HG03159 (cell line): ENCODE measurements at regions not wholly inside any gene's neighbourhood (a gene's known extent, or its start where the extent isn't known, plus 50 kb on each side); places are given as distances from the start of the nearest gene placed in this dataset.
A peak's percentile ranks its signal among the peaks of the same experiment; 100 is the strongest.
"Not testable (repeated sequence)": the region's sequence is repeated elsewhere in the genome, so short reads cannot be mapped to it uniquely, and the experiment has no call there.

ENCODE experiments used
- ATAC-seq: cut with Tn5 transposase; IDR thresholded peaks from one replicate; pipeline ENCODE4 v1.9.1; 2021; ENCODE audit warnings: mild to moderate bottlenecking, moderate library complexity; ENCODE audit not compliant: unreplicated experiment

DNA sequence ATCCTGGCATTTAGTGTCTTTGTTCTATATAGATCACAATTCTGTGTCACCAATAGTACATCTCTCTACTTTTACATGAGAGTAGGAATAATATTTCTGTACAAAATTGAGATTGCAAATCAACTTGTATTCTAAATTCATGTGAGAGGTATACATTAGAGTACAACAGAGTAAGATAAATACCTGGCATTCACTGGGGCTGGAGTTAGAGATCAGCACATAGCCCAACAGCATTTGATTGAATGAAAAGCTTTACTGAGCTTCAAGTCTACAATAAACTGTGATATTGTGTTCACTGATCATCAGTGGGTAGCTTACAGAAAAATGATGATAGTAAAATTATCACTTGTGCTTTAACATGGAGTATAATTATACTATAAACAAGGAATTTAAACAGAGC is 1114.7 kb downstream of the REEP3 start:
- no peak for ATAC-seq

DNA sequence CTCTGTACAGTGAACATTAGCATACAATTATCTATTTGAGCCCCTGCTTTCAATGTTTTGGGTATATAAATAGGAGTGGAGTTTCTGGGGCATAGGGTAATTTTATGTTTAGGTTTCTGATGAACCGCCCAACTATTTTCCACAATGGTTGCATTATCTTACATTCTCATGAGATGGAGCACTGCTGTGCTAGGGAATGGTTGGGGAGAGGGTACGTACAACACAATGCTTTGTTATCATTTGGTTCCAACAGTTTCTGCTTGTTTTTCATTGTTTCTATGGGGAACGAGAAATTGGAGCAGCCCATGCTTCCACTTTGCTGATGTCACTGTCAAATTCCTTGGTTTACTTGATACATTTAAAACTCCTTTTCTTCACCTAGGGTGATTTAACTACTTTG is 1115.3 kb downstream of the REEP3 start:
- no peak for ATAC-seq

DNA sequence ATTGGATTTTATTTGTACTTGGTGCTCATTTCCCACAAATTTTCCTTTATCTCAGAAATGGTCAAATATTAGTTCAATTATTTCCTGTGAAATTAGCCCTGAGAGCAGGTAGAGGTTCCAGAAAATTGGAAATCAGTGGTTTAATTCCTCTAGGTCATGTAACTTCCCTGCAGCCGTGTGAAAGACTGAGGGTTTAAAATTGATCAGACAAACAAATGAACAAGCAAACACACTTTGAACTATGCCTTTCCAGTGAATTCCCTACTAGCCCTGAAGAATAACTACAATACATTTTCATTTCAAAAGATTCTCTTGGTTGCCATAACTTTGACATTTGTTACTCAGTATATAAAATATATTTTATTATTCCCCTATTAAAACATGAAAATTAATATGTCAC is 1116.7 kb downstream of the REEP3 start:
- ATAC-seq = no peak

DNA sequence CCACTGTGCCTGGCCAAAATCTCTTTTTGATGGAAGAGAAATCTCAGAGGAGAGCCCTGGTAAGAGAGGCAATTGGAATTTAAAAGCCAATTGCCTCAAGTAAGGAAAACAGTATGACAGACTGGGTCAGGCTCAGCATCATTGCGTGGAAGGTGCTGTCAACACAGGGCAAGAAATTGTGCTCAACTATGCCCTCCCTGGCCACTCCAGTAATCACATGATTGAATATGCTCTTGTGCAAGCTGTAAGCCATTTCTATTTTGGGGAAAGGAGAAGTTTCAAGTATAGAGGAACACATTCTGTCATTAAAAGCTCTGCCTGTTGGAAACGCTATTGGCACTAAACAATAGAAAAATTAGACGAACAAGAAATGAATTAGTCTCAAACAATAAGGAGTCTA is 1127.7 kb downstream of the REEP3 start:
- ATAC-seq = no peak

DNA sequence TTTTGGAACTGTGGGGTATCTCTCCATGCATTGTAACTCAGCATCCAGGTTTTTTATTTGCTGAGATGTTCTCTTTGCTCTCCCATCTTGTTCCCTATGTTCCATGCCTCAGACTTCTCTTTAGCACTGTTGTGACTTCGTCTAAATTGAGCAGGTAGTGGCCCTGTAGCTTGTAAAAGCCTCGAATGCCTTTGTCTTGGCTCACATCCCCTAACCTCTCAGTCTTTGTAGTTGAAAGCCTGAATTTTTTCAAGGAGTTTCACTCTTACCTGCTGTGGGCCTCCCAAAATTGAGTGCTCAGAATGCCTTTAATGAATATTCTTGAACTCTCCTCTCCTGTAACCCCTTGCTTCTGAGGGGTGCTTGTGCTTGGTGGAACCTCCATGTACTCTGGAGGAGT is 1137.3 kb downstream of the REEP3 start:
- ATAC-seq = no peak

DNA sequence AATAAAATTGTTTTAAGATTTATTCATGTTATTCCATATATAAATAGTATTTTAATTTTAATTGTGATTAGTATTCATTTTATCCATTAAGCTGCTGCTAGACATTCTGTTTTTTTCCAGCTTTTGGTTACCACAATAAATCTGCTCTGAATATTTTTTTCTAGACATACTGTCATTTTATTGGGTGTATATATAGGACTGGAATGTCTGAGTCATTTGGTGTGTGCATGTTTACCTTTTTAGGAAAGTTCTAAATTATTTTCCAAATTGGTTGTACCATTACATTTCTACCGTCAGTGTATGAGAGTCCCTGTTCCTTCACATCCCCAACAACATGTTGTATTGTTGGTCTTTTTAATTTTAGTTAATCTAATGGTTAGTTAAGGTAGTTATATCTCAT is 1138.1 kb downstream of the REEP3 start:
- no peak for ATAC-seq

DNA sequence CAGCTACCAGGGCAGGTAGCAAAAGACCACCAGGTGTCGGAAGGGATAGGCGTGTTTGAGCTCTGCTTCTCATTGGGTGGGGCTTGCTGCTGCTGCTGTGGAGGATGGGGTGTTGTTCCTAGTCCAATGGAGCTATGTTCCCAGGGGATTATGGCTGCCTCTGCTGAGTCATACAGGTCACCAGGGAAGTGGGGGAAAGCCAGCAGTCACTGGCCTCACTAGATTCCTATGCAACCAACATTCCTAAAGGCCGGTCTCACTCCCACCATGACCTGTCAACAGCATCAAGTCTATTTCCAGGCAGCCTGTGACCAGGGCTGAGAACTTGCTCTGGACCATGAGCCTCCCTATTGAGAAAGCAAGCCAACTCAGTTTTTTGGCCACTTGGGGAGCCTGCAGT is 1160.8 kb downstream of the REEP3 start:
- no peak for ATAC-seq

DNA sequence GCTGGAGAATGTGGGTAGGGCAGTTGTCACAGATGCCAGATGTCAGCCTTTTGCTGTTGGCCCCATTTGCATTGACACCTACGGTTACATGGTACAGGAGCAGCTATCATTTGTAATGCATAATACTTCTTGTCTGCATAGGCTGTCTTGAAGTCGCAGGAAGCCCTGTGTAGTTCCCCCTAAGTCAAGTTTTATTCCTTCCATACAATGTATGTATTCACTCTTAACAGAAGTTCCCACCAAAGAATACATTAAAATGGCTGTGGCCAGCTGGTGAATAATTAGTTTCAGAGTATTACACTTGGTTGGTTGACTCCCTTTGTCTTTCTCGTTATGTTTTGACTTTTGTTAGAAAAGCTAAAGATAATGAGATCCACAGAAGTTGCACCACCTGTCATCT is 1169.0 kb downstream of the REEP3 start:
- no peak for ATAC-seq

DNA sequence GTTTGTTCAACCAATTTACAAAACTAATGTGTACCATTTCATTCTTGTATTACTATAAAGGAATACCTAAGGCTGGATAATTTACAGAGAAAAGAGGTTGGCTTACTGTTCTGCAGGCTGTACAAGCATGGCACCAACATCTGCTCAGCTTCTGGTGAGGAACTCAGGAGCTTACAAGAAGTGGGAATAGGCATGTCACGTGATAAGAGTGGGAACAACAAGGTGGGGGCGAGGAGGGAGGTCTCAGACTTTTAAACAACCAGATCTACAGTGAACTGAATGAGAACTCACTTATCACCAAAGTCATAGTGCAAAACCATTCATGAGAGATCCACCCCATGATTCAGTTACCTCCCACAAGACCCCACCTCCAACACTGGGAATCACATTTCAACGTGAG is 1178.0 kb downstream of the REEP3 start:
- no peak for ATAC-seq

DNA sequence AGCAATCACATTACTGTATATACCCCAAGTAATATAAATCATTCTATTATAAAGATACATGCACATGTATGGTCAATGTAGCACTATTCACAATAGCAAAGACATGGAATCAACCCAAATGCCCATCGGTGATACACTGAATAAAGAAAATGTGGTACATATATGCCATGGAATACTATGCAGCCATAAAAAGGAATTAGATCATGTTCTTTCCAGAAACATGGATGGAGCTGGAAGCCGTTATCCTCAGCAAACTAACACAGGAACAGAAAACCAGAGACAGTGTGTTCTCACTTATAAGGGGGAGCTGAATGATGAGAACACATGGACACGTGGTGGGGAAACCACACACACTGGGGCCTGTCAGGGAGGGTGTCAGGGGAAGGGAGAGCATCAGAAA is 1180.9 kb downstream of the REEP3 start:
- ATAC-seq = not testable (repeated sequence)

DNA sequence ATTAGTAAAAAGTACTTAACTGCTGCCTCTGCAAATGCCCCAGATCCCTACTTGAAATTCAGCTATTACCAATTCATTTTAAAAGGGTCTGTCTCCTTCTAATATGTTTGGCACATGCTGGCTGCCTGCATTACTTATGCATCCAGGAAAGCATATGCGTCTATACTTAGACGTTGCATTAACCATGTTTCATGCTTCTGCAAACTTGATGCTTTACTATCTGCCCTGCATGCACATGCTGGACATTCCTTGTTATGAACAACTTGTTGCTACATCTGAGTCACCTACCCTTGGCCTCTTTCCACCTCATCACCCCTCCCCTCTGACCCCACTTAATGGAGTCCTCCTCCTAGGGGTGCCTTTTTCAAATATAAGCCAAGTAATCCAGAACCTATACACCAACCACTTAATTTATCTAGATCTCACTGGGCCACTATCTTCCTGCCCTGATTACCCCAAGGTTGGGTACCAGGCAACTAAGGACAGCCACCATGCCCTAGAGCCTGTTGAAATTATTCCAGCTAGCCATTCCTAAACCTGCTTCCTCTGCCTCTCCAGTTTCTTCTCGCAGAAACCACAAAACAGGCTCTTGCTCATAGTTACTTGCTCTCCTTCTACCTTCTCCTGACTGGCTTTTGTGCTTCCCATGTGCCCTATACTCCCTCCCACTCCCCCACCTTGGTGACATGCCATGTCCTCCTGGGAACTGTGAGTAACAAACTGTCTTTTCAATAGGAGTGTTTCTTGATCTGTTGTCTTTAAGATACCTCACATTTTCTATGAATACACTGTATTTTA is 1187.9 kb downstream of the REEP3 start:
- ATAC-seq = no peak

DNA sequence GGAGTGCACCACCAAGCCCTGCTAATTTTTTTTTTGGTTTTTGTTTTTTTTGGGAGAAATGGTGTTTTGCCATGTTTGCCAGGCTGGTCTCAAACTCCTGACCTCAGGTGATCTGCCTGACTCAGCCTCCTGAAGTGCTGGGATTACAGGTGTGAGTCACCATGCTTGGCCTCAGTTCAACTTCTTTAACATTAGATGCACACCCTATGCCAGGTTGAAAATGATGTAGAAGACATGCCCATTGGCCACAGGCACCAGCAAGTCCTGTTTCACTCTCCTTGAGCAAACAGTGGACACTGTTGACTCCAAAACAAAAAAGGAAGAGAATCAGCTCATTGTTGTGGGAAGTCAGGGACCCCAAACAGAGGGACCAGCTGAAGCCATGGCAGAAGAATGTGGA is 1205.3 kb downstream of the REEP3 start:
- ATAC-seq = no peak

DNA sequence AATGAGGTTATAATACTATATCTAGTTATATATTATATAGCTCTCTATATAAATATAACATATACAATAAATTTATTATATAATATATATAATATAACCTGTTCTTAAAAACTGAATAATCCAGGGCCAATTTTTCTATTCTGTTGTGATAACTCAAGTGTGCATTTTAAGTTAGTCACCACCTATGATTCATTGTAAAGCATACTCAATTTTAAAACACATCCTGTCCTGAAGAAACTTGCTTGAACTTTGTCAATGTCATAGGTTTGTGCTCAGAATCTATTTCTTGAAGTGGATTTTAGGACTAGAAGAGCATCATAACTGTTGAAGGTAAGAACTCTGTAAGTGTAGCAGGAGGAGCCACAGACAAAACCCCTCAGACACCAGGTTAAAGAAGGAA is 1209.8 kb downstream of the REEP3 start:
- ATAC-seq = no peak

DNA sequence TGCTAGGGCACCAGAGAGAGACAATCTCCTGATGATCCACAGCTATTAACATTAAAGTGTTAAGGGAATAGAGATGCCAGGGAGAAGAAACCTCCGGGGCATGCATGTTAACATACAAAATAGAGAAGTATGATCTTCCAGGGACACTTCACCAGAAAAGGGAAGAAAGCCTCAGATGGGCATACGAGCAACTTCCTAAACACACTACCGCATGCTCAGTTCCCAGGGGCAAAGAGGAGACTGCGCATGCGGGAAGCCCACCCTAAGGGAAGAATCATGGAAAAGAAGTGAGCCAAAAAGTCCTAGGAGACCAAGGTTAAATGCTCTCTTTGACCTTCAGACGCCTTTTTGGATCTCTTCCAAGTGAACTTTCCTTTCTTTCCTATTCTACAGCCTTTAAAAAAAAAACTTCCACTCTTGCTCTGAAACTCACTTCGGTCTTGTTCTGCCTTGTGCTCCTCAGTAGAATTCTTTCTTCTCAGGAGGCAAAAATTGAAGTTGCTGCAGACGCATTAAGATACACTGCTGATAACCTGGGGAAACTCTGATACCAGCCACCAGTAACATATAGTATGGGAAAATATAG is 1211.3 kb downstream of the REEP3 start:
- no peak for ATAC-seq

DNA sequence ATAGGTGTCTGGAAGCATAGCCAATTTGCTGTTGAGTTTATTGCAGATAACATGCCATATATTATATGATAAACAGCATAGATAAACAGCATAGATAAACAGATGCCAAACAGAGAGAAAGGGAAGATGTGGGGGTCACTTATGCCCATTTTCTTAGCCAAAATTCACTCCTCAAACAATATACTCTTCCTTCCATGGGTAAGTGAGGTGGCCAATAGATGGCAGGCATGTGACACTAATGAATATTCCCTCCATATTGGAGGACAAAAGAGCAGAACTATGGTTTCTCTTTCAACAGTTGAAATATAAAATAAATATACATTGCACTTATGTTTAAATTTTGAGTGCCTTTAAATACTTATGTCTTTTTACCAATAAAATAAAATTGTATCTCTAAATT is 1212.8 kb downstream of the REEP3 start:
- ATAC-seq = peak; percentile 48

DNA sequence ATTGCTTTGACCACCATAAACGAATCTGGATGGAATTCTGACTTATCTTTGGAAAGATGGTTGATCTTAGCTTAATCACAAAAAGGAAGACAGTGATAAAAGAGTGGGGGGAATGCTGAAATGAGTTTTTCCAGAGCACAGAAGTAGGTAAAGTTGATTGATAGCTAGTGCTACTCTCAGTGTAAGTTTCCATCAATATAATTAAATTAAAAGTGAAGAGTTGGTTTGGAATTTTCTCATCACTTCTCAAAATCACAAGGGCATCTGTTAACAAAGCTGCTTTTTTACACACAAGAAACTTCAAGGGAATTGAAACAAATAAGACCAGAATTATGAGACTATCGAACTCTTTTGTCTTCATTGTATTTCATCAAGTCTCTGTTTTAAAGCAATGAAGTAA is 1217.3 kb downstream of the REEP3 start:
- no peak for ATAC-seq

DNA sequence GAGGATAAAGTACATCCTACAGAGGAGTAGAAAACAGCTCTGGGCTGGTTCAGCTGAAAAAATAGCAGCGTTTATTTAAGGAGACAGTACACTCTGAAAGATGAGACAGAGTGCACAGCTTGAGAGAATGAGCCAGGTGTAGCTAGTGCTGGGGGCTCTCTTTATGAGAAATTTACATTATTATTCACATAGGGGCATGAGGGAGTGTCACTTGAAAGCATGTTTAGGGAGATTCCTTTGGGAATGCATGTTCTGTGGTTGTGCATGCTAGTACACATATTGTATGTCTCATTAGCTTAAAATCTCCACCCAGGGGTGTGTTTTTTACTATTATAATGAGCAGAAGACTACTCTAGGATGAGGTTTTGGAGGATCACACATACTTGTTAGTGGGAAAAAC is 1224.4 kb downstream of the REEP3 start:
- ATAC-seq = no peak

DNA sequence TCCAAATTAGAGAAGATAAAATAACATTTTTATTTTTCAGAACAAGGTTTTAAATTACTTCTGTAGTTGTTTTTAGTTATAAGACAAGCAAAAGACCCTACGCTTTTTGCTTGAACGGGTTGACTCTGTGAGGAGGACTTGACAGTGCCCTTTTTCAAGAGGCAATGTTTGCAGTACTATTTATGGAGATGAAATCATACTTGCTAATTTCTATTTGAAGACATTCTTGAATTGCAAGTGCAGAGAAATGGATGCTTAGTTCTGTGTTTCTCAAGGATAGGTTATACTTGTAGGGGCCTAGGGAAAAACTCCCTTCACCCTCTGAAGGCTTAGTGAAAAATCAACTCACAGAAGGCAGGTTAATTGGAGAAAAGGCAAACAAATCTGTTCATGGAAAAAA is 1229.5 kb downstream of the REEP3 start:
- ATAC-seq = no peak

DNA sequence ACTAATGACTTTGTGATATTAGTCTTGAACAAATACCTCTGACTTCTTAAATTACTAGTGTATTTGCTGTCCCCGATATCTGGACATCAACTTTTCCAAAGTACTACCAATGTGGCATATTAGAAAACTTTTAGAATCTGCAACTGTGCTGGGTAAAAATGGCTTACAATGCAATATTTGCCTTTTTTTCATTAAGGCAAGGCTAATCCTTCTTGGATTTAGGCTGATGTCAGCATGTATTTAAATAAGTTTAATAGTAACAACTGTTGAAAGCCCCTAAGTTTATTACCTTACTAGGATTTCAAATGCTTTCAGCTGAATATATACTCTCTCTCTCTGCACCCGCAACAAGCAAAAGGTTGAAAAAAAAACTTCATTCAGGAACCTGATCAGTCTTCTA is 1232.3 kb downstream of the REEP3 start:
- no peak for ATAC-seq

DNA sequence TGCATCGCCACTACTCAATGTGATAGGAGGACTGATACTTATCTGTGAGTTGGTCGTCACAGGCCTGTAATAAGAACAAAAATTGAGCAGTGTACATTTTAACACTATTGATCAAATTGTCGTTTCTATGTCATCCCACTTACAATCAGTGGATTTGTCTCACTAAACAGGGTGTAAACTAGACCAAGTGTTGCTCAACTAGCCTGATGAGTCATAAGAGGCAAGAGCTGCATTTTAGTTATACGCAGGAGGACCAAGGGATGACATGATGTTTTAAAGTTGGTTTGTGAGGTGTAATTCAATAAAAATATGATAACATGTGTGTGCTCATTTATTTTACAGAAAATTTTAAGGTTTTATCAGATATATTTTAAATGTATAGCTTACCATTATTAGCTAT is 1239.2 kb downstream of the REEP3 start:
- ATAC-seq = no peak

DNA sequence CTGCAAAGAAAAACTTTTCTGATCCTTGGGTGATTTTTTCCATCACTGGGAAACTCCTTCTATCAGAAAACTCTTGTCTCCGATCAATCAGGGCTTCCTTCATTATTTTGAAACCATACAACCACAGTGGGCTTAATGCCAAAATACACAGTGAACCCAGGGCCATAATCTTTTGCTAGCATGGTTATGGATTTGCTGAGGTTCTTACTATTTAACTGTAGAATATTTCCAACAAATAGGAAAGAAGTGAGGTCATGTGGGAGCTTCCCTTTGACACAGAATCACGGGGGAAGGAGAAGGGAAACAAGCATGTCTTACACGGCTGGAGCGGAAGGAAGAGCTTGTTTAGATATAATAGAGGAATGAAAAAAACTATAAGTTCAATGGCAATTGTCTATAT is 1241.7 kb downstream of the REEP3 start:
- no peak for ATAC-seq

DNA sequence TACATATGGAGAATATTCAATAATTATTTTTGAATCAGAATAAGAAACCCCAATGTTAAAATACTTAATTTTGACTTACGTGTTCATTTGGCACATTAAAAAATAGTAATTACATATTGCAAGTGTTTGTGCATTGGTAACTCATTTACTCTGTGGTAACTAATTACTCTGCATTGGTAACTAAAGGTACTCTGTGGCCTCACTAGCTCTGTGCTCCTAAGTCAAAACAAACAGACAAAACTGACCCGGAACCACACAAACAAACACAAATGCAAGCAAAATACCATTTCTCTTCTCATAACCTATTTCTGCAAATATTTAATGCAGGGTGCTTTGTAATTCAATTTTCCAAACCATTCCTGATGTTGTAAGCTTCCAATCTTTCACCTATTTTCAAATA is 1244.3 kb downstream of the REEP3 start:
- ATAC-seq = no peak
